HG02943 (cell line): ENCODE measurements at regions not wholly inside any gene's neighbourhood (a gene's known extent, or its start where the extent isn't known, plus 50 kb on each side); places are given as distances from the start of the nearest gene placed in this dataset.
"Not testable (repeated sequence)": the region's sequence is repeated elsewhere in the genome, so short reads cannot be mapped to it uniquely, and the experiment has no call there.

ENCODE experiments used
- ATAC-seq: cut with Tn5 transposase; IDR thresholded peaks from one replicate; pipeline ENCODE4 v1.9.1; 2021; ENCODE audit warnings: mild to moderate bottlenecking, low read depth, moderate library complexity; ENCODE audit not compliant: unreplicated experiment

GRCh38 chr11:81673001-81673400 lies 1060.7 kb downstream of the FAM181B start:
- ATAC-seq: no peak

GRCh38 chr11:81669935-81670543 lies 1063.6 kb downstream of the FAM181B start:
- ATAC-seq: no peak

GRCh38 chr11:81658722-81659121 lies 1074.9 kb downstream of the FAM181B start:
- ATAC-seq: no peak

- no peak for ATAC-seq
These were observed 1078.3 kb downstream of the FAM181B start for GRCh38 chr11:81655351-81655750.

GRCh38 chr11:81647374-81647773 lies 1086.3 kb downstream of the FAM181B start:
- no peak for ATAC-seq

GRCh38 chr11:81644239-81644840 lies 1089.3 kb downstream of the FAM181B start:
- peak; percentile 96 for ATAC-seq

- ATAC-seq: no peak
These were observed 1099.2 kb downstream of the FAM181B start for GRCh38 chr11:81634483-81634882.

GRCh38 chr11:81602508-81602907 lies 1131.2 kb downstream of the FAM181B start:
- ATAC-seq: no peak

- ATAC-seq: no peak
These were observed 1137.0 kb downstream of the FAM181B start for GRCh38 chr11:81596704-81597103.

GRCh38 chr11:81585390-81585933 lies 1148.2 kb downstream of the FAM181B start:
- no peak for ATAC-seq

- ATAC-seq: no peak
These were observed 1154.3 kb downstream of the FAM181B start for GRCh38 chr11:81579339-81579738.

GRCh38 chr11:81578571-81578970 lies 1155.1 kb downstream of the FAM181B start:
- no peak for ATAC-seq

- ATAC-seq: no peak
These were observed 1159.4 kb downstream of the FAM181B start for GRCh38 chr11:81574301-81574700.

GRCh38 chr11:81573367-81573766 lies 1160.3 kb downstream of the FAM181B start:
- no peak for ATAC-seq

- ATAC-seq: no peak
These were observed 1163.0 kb downstream of the FAM181B start for GRCh38 chr11:81570669-81571068.

- no peak for ATAC-seq
These were observed 1163.7 kb downstream of the FAM181B start for GRCh38 chr11:81569999-81570398.

GRCh38 chr11:81568918-81569317 lies 1164.7 kb downstream of the FAM181B start:
- ATAC-seq: no peak

- no peak for ATAC-seq
These were observed 1185.5 kb downstream of the FAM181B start for GRCh38 chr11:81548123-81548522.

GRCh38 chr11:81539806-81540205 lies 1193.9 kb downstream of the FAM181B start:
- ATAC-seq: not testable (repeated sequence)

GRCh38 chr11:81515566-81515965 lies 1218.1 kb downstream of the FAM181B start:
- ATAC-seq: no peak

GRCh38 chr11:81497202-81497804 lies 1236.4 kb downstream of the FAM181B start:
- ATAC-seq: no peak

- no peak for ATAC-seq
These were observed 1237.1 kb downstream of the FAM181B start for GRCh38 chr11:81496601-81497000.
